ENCODE measurements at regions not wholly inside any gene's neighbourhood (a gene's known extent, or its start where the extent isn't known, plus 50 kb on each side); places are given as distances from the start of the nearest gene placed in this dataset.
"Not testable (repeated sequence)": the region's sequence is repeated elsewhere in the genome, so short reads cannot be mapped to it uniquely, and the experiment has no call there.

GRCh38 chr1:66424530-66424929 lies 109.4 kb upstream of the SGIP1 start:
- not testable (repeated sequence) for DNase-seq

- DNase-seq, result no peak
Observed at GRCh38 chr1:66426239-66426853, 107.6 kb upstream of the SGIP1 start.

GRCh38 chr1:66430815-66431214 lies 103.1 kb upstream of the SGIP1 start:
- not testable (repeated sequence) for DNase-seq

DNA sequence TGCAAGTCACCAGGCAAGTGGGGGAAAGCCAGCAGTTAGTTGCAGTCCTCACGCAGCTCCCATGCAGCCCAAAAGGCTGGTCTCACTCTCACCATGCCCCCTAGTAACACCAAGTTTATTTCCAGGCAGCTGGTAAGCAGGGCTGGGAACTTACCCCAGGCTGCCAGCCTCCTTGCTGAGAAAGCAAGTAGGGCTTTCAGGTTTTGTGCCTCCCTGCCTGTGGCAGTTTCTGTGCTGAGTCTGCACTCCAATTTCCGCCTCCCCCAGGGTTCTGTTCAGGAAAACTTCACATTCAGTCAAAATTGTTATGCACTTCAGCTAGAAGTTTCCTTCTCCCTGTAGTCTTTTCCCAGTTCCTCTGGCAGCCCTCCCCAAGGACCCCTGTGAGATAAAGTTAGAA lies 102.0 kb upstream of the SGIP1 start:
- DNase-seq, result no peak

DNA sequence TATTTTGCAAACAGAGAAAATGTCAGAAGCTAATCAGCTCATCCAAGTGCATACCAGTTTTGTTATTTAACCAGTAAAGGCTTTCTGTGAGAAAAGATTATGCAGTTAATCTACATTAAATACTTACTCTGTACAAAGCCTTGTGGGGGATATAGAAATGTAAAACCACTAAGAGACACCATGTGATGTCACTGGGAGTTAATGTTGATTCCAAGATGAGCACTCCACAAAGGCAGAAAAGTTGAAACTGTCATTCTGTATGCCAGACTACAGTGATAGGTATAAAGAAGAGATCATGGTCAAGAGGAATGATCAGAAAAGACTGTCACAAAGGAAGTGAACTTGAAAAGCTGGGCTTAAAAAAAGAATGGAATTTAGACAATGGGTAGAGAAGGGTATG lies 100.3 kb upstream of the SGIP1 start:
- no peak for DNase-seq

GRCh38 chr1:66434096-66434495 lies 99.9 kb upstream of the SGIP1 start:
- no peak for DNase-seq

GRCh38 chr1:66435541-66435940 lies 98.4 kb upstream of the SGIP1 start:
- no peak for DNase-seq

- no peak for DNase-seq
Observed at GRCh38 chr1:66436378-66437135, 97.4 kb upstream of the SGIP1 start.

DNA sequence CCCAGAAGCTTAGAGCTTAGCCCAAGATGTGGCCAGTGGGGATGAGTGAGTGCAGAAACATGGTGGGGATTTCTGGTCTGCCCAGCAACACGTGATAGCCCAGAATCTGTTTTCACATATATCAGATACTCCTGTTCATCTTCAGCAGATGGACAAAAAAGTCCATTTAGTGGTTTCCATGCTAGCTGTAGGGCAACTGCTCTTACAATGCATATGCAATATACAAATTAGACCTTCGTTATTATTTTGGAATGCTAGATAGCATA lies 96.9 kb upstream of the SGIP1 start:
- DNase-seq, result no peak

- DNase-seq, result no peak
Observed at GRCh38 chr1:66438062-66438461, 95.9 kb upstream of the SGIP1 start.

DNA sequence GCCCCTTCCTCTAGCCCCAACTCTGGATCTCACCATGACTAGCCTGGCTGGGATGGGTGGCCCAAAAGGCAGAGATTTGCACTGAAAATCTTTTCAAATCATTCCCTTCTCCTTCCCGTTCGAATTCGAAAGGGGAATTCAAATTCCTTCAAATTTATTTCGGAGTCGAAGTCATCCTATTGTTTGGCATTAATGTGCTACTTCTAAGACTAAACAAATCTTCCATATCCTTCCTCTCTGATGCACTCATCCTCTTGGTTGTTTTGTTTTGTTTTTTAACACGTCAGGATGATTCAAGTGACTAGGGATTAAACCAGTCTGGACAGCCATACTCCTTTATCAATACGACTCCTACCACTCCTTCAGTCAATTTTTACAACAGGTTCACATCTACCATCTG lies 95.5 kb upstream of the SGIP1 start:
- no peak for DNase-seq

DNA sequence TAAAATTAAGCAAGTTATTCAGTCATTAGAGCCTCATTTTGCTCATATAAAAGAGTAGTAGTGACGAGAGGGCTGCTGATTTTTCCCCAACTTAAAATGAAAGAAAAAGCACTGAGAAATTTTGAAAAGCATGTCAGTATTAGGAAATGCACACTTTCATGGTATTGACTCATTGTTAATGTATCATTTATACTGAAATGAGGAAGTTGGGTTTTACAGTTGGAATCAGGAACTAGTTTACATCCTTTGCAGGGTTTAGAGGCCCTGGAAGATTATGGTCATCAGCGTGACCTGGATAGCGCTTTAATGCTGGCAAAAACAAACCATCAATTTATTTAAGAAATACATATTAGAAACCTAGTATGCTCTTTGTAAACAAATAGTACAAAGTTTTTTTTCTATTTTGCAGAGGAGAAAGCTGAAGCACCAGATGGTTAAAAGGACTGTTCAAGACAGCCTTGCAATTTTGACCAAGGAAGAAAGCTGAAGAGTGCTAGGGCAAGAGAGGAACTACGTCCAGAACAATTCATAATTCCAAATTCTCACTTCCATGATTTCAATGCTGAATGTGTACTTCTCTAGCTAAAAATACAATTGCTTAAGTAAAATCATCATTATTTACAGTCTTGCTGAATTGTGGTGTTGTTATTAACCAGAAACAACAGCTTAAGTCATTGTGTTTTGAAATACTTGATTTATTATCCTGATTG lies 94.8 kb upstream of the SGIP1 start:
- DNase-seq, result no peak

DNA sequence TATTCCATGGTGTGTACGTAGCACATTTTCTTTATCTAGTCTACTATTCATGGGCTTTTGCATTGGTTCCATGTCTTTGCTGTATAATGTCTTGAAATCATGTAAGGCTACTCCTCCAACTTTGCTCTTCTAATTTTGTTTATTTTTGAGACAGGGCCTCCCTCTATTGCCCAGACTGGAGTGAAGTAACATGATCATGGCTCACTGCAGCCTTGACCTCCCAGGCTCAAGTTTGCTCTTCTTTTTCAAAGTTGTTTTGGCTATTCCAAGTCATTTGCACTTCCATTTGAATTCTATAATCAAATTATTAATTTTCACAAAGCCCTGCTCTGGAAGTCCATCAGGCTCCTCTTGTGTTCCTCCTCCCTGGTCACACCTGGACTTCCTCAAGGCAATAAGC lies 90.2 kb upstream of the SGIP1 start:
- no peak for DNase-seq

DNA sequence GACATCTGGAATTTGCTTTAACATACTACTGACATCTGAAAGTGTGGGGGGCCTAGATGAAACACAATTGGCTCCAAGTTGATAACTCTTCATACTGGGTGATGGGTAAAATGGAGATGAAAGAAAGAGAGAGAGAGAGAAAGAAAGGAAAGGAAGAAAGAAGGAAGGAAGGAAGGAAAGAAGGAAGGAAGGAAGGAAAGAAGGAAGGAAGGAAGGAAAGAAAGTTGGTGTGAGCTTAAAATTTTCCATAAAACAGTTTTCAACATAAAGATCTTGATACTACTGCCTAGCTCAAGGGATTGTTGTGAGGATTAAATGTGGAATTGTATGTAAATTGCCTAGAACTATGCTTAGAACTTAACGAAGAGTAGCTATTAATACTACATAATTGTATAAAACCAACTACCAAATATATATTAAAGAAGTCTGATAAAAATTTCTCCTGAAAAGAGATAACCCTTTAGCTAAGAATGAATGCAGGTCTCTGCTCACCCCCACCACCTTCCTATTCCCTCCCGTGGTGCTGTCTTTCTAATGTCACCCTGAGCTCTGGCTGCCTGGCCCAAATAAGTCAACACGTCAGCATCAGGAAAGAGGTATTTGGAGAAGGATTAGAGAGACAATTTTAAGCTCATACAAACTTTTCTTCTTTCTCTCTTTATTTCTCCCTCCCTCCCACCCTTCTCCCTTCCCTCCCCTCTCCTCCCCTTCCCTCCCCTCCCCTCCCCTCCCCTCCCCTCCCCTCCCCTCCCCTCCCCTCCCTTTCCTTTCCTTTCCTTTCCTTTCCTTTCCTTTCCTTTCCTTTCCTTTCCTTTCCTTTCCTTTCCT lies 89.3 kb upstream of the SGIP1 start:
- DNase-seq, result no peak

GRCh38 chr1:66445492-66446181 lies 88.3 kb upstream of the SGIP1 start:
- no peak for DNase-seq

DNA sequence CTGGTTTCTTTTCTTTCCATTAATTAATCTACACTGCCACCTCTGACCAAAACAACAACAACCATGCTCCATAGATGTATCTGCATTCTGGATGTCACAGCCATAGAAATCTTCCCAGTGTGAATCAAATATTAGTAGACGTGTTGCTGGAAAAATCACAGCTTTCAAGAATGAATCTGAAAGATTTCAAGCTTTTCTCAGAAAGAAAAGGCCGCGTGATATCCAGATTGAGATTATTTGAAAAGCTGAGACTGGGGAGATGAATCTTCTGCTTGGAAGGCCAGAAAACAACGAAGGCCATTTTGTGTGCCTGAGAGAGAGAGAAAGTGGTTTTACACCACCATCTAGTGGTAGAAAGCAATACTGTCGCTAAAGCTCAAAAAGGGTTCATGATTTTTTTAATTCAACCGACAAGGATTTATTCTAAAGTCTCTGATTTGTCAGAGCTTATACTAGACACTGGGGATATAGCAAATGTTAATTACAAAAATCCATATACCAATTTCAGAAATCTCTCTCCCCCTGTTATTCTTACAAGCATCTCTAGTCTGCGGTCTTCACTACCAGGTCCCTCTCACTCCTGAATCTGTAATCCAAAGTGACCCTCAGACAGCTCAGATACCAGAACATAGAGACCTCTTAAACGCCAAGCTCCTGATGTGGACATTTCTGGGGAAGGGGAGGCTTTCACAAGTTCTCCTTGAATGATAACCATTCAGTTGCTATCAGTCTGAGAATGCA lies 87.5 kb upstream of the SGIP1 start:
- DNase-seq, result peak; percentile 32

- no peak for DNase-seq
Observed at GRCh38 chr1:66450043-66450514, 83.9 kb upstream of the SGIP1 start.

DNA sequence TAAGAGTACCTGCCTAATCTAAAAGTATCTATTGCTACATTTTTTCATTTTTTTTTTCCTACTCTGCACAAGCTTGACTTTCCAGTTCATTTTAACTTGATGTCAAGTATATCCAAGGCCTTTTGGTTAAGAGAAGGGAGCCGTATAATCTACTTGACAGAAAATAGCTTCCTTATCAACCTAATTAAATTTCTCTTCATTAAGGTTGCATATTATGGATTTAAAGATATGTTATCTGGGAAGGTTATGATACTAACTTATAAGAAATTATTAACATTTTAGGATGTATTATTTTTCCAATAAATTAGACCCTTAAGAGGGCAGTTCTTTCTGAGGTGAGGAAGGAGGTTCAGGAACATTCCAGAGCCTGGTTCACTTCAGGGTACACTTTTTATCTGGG lies 83.1 kb upstream of the SGIP1 start:
- DNase-seq, result no peak

GRCh38 chr1:66452162-66452561 lies 81.8 kb upstream of the SGIP1 start:
- no peak for DNase-seq

- no peak for DNase-seq
Observed at GRCh38 chr1:66452982-66453381, 81.0 kb upstream of the SGIP1 start.

- no peak for DNase-seq
Observed at GRCh38 chr1:66455446-66455845, 78.5 kb upstream of the SGIP1 start.

GRCh38 chr1:66460776-66461175 lies 73.2 kb upstream of the SGIP1 start:
- DNase-seq, result no peak

Data from DMS79 (cell line).